RWPE2 (cell line): ENCODE measurements at regions not wholly inside any gene's neighbourhood (a gene's known extent, or its start where the extent isn't known, plus 50 kb on each side); places are given as distances from the start of the nearest gene placed in this dataset.

Experiments
- ATAC-seq: fragments of 200-7000 bp; cut with Tn5 transposase; 3 replicates; pipeline ENCODE4 v1.9.1; 2021; ENCODE audit warnings: low read depth
- DNase-seq: peaks from one replicate; pipeline ENCODE4 v3.0.0-alpha.2; 2020; ENCODE audit warnings: low spot score
- H3K27ac ChIP-seq: fragments of 450-650 bp; 2 replicates; pipeline ENCODE4 v1.5.1; 2017; ENCODE audit warnings: mild to moderate bottlenecking; ENCODE audit not compliant: poor library complexity, severe bottlenecking
- H3K27me3 ChIP-seq: fragments of 250-450 bp; sonication (Bioruptor Pico); 2 replicates; pipeline ENCODE4 v1.5.1; 2021; ENCODE audit warnings: mild to moderate bottlenecking, moderate library complexity; ENCODE audit not compliant: insufficient read depth, poor library complexity, severe bottlenecking
- H3K36me3 ChIP-seq: fragments of 250-450 bp; sonication (Bioruptor Pico); 2 replicates; pipeline ENCODE4 v1.5.1; 2020; ENCODE audit warnings: low read depth, mild to moderate bottlenecking, moderate library complexity
- H3K4me1 ChIP-seq: fragments of 250-450 bp; sonication (Bioruptor Pico); 2 replicates; pipeline ENCODE4 v1.5.1; 2021; ENCODE audit warnings: mild to moderate bottlenecking, moderate library complexity; ENCODE audit not compliant: insufficient read depth, poor library complexity, severe bottlenecking
- H3K4me3 ChIP-seq: fragments of 250-450 bp; sonication (Bioruptor Pico); 2 replicates; pipeline ENCODE4 v1.5.1; 2021; ENCODE audit warnings: mild to moderate bottlenecking, moderate library complexity; ENCODE audit not compliant: severe bottlenecking
- H3K9me3 ChIP-seq: fragments of 250-450 bp; sonication (Bioruptor Pico); 2 replicates; pipeline ENCODE4 v1.5.1; 2021; ENCODE audit warnings: mild to moderate bottlenecking, moderate library complexity; ENCODE audit not compliant: severe bottlenecking
- CTCF ChIP-seq: fragments of 450-650 bp; IDR thresholded peaks from one replicate; pipeline ENCODE4 v1.5.1; 2017; ENCODE audit warnings: mild to moderate bottlenecking, moderate library complexity; ENCODE audit not compliant: poor library complexity, severe bottlenecking

- H3K9me3 ChIP-seq = no peaks in the 10 kb centered on the region
- H3K27me3 ChIP-seq = no peaks in the 10 kb centered on the region
- no peak for TF ChIP-seq CTCF
- DNase-seq (no peak), ATAC-seq (no peak)
- no peak overlapping the region for H3K4me3 ChIP-seq
- H3K27ac ChIP-seq = no peak overlapping the region
- H3K4me1 ChIP-seq = no peaks in the 10 kb centered on the region
- H3K36me3 ChIP-seq = no peaks in the 10 kb centered on the region
Measured at GRCh38 chr12:118777504-118777903, 203.8 kb upstream of the SRRM4 start.

GRCh38 chr12:118778077-118778476, 203.3 kb upstream of the SRRM4 start:
- H3K27me3 ChIP-seq = no peaks in the 10 kb centered on the region
- H3K36me3 ChIP-seq = no peaks in the 10 kb centered on the region
- H3K9me3 ChIP-seq = no peaks in the 10 kb centered on the region
- ATAC-seq (no peak), DNase-seq (no peak)
- no peak for TF ChIP-seq CTCF
- no peak overlapping the region for H3K27ac ChIP-seq
- no peak overlapping the region for H3K4me3 ChIP-seq
- H3K4me1 ChIP-seq = no peaks in the 10 kb centered on the region

- H3K27ac ChIP-seq = no peak overlapping the region
- no peaks in the 10 kb centered on the region for H3K27me3 ChIP-seq
- no peaks in the 10 kb centered on the region for H3K9me3 ChIP-seq
- TF ChIP-seq CTCF = no peak
- no peak overlapping the region for H3K4me3 ChIP-seq
- DNase-seq (no peak), ATAC-seq (no peak)
- no peaks in the 10 kb centered on the region for H3K4me1 ChIP-seq
- H3K36me3 ChIP-seq = no peaks in the 10 kb centered on the region
Measured at GRCh38 chr12:118780939-118781338, 200.4 kb upstream of the SRRM4 start.

GRCh38 chr12:118781692-118782091, 199.6 kb upstream of the SRRM4 start:
- DNase-seq (no peak), ATAC-seq (no peak)
- no peaks in the 10 kb centered on the region for H3K36me3 ChIP-seq
- H3K27me3 ChIP-seq = no peaks in the 10 kb centered on the region
- H3K27ac ChIP-seq = no peak overlapping the region
- no peaks in the 10 kb centered on the region for H3K4me1 ChIP-seq
- H3K9me3 ChIP-seq = no peaks in the 10 kb centered on the region
- no peak overlapping the region for H3K4me3 ChIP-seq
- TF ChIP-seq CTCF = no peak

GRCh38 chr12:118783703-118784102, 197.6 kb upstream of the SRRM4 start:
- TF ChIP-seq CTCF = no peak
- Histone ChIP-seq H3K4me1 (no peaks in the 10 kb centered on the region), H3K27ac (no peak overlapping the region), H3K9me3 (no peaks in the 10 kb centered on the region), H3K36me3 (no peaks in the 10 kb centered on the region), H3K27me3 (no peaks in the 10 kb centered on the region), H3K4me3 (no peak overlapping the region)
- no peak for DNase-seq
- ATAC-seq = no peak
